ENCODE measurements at regions not wholly inside any gene's neighbourhood (a gene's known extent, or its start where the extent isn't known, plus 50 kb on each side); places are given as distances from the start of the nearest gene placed in this dataset.

DNA sequence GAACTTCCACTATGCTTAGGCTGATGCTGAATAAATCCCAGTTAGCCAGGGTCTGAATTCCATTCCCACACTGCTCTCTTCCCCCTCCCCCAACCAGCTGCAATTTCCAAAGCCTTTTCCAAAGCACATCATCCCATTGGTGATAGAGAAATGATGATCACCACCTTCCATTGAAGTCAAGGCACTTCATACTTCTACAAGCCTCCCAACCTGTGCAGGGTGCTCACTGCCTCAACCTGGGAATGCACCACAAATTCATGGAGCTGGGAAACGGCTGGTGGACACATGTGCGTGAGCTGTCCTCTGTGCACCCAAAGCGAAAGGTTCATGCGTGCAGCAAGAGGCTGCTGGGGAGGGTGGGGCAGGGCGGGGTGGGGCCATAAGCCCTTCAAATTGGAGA is 302.7 kb upstream of the IRX3 start:
- DNase-seq (ENCODE audit: low spot score in 2 of 2), result no peak
- TF ChIP-seq EP300 (IDR thresholded peaks at IDR 0.05) (no peak), POLR2A (IDR thresholded peaks at IDR 0.05) (no peak)
- TF ChIP-seq, protein P1, sequence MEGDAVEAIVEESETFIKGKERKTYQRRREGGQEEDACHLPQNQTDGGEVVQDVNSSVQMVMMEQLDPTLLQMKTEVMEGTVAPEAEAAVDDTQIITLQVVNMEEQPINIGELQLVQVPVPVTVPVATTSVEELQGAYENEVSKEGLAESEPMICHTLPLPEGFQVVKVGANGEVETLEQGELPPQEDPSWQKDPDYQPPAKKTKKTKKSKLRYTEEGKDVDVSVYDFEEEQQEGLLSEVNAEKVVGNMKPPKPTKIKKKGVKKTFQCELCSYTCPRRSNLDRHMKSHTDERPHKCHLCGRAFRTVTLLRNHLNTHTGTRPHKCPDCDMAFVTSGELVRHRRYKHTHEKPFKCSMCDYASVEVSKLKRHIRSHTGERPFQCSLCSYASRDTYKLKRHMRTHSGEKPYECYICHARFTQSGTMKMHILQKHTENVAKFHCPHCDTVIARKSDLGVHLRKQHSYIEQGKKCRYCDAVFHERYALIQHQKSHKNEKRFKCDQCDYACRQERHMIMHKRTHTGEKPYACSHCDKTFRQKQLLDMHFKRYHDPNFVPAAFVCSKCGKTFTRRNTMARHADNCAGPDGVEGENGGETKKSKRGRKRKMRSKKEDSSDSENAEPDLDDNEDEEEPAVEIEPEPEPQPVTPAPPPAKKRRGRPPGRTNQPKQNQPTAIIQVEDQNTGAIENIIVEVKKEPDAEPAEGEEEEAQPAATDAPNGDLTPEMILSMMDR (IDR thresholded peaks at IDR 0.05), result no peak

DNA sequence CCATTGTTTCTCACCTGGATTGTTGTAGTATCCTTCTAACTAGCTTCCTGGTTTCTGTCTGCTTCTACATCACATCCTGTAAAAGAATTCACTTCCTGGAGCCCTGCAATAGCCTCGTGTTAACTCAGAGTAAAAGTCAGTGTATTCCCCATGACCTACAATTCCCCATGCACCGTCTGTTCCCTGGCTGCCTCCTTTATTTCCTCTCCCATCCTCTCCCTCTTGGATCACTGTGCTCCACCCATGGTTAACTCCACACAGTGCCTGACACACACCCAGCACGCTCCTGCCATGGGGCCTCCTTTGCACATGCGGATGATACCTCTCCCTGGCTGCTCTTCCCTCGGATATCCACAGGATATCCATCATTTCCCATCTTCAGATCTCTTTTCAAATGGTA is 301.4 kb upstream of the IRX3 start:
- Histone ChIP-seq H3K4me3 (no peak overlapping the region), H3K27ac (no peak overlapping the region), H3K27me3 (peaks cover 0 to 3% of the 10 kb centered on the region in 2 donors), H3K36me3 (no peaks in the 10 kb centered on the region), H3K4me1 (peaks cover 0 to 4% (median 0%) of the 10 kb centered on the region in 4 donors), H3K9me3 (no peaks in the 10 kb centered on the region)
- no peak for DNase-seq (ENCODE audit: low spot score in 2 of 2)
- TF ChIP-seq, protein P1 (IDR thresholded peaks at IDR 0.05), result no peak
- TF ChIP-seq POLR2A (IDR thresholded peaks at IDR 0.05) (no peak), EP300 (IDR thresholded peaks at IDR 0.05) (no peak)
- WGBS, 2 donors, result 59 to 60% methylated on average over 5 of the region's 5 CpGs

More for the DNA sequence above, 302.7 kb upstream of the IRX3 start:
- H3K4me1 ChIP-seq, result peaks cover 0 to 4% (median 0%) of the 10 kb centered on the region in 4 donors
- 68 to 70% methylated on average over 5 of the region's 5 CpGs for WGBS, 2 donors
- H3K36me3 ChIP-seq, result no peaks in the 10 kb centered on the region
- H3K27ac ChIP-seq, result no peak overlapping the region
- H3K4me3 ChIP-seq, result no peak overlapping the region
- peaks cover 0 to 3% of the 10 kb centered on the region in 2 donors for H3K27me3 ChIP-seq
- H3K9me3 ChIP-seq, result no peaks in the 10 kb centered on the region

DNA sequence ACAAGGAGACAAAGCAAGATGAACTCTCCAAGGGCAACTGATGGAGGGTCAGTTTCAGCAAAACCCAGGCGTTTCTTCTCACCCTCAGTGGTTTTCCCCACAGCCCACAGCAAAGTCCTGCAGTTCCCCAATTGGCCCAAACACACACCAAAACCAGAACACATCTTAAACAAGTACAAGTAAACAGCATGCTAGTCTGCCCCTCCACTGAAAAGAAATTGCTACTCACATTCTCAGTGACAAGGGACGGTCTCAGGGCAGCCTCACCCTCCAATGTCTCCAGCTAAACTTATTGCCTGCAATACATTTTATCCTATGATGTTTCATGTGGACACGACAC is 300.6 kb upstream of the IRX3 start:
- WGBS, 2 donors, result 55 to 85% methylated on average over 3 of the region's 3 CpGs
- DNase-seq (ENCODE audit: low spot score in 2 of 2), result no peak
- H3K27me3 ChIP-seq, result peaks cover 0 to 3% of the 10 kb centered on the region in 2 donors
- H3K27ac ChIP-seq, result no peak overlapping the region
- no peak overlapping the region for H3K4me3 ChIP-seq
- TF ChIP-seq POLR2A (IDR thresholded peaks at IDR 0.05) (no peak), EP300 (IDR thresholded peaks at IDR 0.05) (no peak)
- TF ChIP-seq, protein P1 (IDR thresholded peaks at IDR 0.05), result no peak
- H3K4me1 ChIP-seq, result peaks cover 0 to 4% (median 0%) of the 10 kb centered on the region in 4 donors
- H3K36me3 ChIP-seq, result no peaks in the 10 kb centered on the region
- no peaks in the 10 kb centered on the region for H3K9me3 ChIP-seq

DNA sequence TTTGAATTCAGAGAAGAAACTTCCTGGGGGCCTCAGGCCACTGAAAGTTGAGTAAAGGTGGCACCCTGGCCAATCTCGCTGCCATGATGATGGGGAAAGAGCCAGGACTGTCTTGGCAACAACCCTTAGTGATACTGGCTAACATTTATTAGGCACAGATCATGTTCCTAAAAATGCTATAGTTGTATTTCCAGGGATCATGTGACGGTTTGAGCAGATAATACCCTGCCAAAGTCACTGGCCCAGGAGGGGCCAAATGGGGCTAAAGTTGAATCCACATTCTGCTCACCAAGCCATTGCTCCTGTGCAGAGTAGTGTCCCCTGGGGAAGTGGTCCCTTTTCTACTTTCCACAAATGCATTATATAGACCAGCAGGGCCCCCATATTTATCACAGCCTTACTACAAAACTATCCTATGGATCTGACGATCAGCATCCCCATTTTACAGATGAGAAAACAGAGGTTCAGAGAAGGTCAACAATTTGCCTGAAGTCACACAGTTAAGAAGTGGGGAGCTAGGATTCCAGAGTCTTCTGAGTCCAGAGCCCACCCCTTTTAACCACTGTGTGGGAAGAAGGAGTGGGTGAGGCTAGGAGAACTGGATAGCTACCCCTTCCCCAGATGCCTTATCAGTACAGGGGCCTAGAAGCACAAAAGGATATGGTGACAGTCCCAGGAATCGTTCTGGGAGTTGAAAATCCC is 300.0 kb upstream of the IRX3 start:
- no peaks in the 10 kb centered on the region for H3K36me3 ChIP-seq
- 70 to 72% methylated on average over 4 of the region's 4 CpGs for WGBS, 2 donors
- DNase-seq (ENCODE audit: low spot score in 2 of 2), result no peak

DNA sequence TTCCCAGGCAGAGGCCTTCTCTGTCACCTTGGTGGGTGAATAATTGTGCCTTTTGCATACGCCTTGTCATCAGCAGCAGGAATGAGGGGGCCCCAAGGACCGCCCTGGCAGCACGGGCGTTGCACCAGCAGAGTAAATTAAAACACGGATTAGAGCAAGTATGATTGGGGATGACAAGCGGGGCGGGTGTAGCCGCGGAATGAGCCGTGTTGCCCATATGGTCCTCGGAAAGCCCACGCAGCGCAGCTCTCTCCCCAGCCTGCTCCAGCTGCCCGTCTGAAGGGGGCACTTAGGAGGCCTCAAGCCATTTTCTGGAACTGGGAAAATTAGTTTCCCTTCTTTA is 299.4 kb upstream of the IRX3 start:
- Histone ChIP-seq H3K27me3 (no peaks in the 10 kb centered on the region), H3K27ac (no peak overlapping the region), H3K36me3 (no peaks in the 10 kb centered on the region), H3K4me3 (no peak overlapping the region), H3K4me1 (peaks cover 0 to 4% (median 0%) of the 10 kb centered on the region in 4 donors), H3K9me3 (no peaks in the 10 kb centered on the region)
- no peak for DNase-seq (ENCODE audit: low spot score in 2 of 2)
- 68 to 74% methylated on average over 14 of the region's 14 CpGs for WGBS, 2 donors
- TF ChIP-seq POLR2A (IDR thresholded peaks at IDR 0.05), result no peak
- TF ChIP-seq, protein P1 (IDR thresholded peaks at IDR 0.05), result no peak
- no peak for TF ChIP-seq EP300 (IDR thresholded peaks at IDR 0.05)

More for the DNA sequence above, 300.0 kb upstream of the IRX3 start:
- TF ChIP-seq, protein P1 (IDR thresholded peaks at IDR 0.05), result no peak
- TF ChIP-seq EP300 (IDR thresholded peaks at IDR 0.05) (no peak), POLR2A (IDR thresholded peaks at IDR 0.05) (no peak)
- Histone ChIP-seq H3K27me3 (no peaks in the 10 kb centered on the region), H3K4me3 (no peak overlapping the region), H3K4me1 (peaks cover 0 to 4% (median 0%) of the 10 kb centered on the region in 4 donors), H3K9me3 (no peaks in the 10 kb centered on the region), H3K27ac (no peak overlapping the region)
